HL-60 (cell line): ENCODE measurements at regions not wholly inside any gene's neighbourhood (a gene's known extent, or its start where the extent isn't known, plus 50 kb on each side); places are given as distances from the start of the nearest gene placed in this dataset.
A peak's percentile ranks its signal among the peaks of the same experiment; 100 is the strongest.
"Not testable (repeated sequence)": the region's sequence is repeated elsewhere in the genome, so short reads cannot be mapped to it uniquely, and the experiment has no call there.

ENCODE experiments used
- DNase-seq, 2 experiments: peaks; one replicate each; pipeline ENCODE4 v3.0.0-alpha.2; 2010 to 2020; ENCODE audit warnings: low read depth in 1 of 2, low spot score in 1 of 2
- H3K27ac ChIP-seq: fragments of 250-450 bp; sonication (Bioruptor Pico); replicated peaks from 2 replicates; pipeline ENCODE4 v1.5.1; 2020; ENCODE audit warnings: mild to moderate bottlenecking, moderate library complexity
- H3K27me3 ChIP-seq: fragments of 250-450 bp; sonication (Bioruptor Pico); 2 replicates; pipeline ENCODE4 v1.5.1; 2021; ENCODE audit warnings: mild to moderate bottlenecking, moderate library complexity; ENCODE audit not compliant: insufficient read depth, poor library complexity, severe bottlenecking
- H3K4me3 ChIP-seq: replicated peaks from 2 replicates; pipeline ENCODE4 v1.5.1; 2011; ENCODE audit warnings: mild to moderate bottlenecking, control low read depth, low read length; ENCODE audit not compliant: insufficient read depth
- GABPA ChIP-seq: IDR thresholded peaks from 2 replicates; pipeline ENCODE4 v1.6.1; 2012; ENCODE audit warnings: low read depth
- POLR2AphosphoS5 ChIP-seq: IDR thresholded peaks from 2 replicates; pipeline ENCODE4 v1.6.1; 2012; ENCODE audit warnings: low read depth
- REST ChIP-seq: IDR thresholded peaks from 2 replicates; pipeline ENCODE4 v1.6.1; 2012; ENCODE audit warnings: low read depth; ENCODE audit not compliant: insufficient replicate concordance
- SPI1 ChIP-seq: IDR thresholded peaks from 2 replicates; pipeline ENCODE4 v1.6.1; 2012; ENCODE audit warnings: low read depth, mild to moderate bottlenecking, borderline replicate concordance
- TF ChIP-seq, protein P1 (sequence below): IDR thresholded peaks from one replicate; pipeline ENCODE4 v1.5.1; 2011; ENCODE audit warnings: low read length, control low read depth, inconsistent platforms; ENCODE audit not compliant: insufficient read depth

- no peaks in the 10 kb centered on the region for H3K27me3 ChIP-seq
- peak overlapping the region; percentile 73 for H3K27ac ChIP-seq
- TF ChIP-seq POLR2AphosphoS5 (no peak), REST (no peak), GABPA (no peak), SPI1 (no peak)
- TF ChIP-seq, protein P1, sequence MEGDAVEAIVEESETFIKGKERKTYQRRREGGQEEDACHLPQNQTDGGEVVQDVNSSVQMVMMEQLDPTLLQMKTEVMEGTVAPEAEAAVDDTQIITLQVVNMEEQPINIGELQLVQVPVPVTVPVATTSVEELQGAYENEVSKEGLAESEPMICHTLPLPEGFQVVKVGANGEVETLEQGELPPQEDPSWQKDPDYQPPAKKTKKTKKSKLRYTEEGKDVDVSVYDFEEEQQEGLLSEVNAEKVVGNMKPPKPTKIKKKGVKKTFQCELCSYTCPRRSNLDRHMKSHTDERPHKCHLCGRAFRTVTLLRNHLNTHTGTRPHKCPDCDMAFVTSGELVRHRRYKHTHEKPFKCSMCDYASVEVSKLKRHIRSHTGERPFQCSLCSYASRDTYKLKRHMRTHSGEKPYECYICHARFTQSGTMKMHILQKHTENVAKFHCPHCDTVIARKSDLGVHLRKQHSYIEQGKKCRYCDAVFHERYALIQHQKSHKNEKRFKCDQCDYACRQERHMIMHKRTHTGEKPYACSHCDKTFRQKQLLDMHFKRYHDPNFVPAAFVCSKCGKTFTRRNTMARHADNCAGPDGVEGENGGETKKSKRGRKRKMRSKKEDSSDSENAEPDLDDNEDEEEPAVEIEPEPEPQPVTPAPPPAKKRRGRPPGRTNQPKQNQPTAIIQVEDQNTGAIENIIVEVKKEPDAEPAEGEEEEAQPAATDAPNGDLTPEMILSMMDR: no peak
- no peak overlapping the region for H3K4me3 ChIP-seq
- no peak for DNase-seq
These were observed 94.9 kb upstream of the CHD2 start for GRCh38 chr15:92805080-92805690.

DNA sequence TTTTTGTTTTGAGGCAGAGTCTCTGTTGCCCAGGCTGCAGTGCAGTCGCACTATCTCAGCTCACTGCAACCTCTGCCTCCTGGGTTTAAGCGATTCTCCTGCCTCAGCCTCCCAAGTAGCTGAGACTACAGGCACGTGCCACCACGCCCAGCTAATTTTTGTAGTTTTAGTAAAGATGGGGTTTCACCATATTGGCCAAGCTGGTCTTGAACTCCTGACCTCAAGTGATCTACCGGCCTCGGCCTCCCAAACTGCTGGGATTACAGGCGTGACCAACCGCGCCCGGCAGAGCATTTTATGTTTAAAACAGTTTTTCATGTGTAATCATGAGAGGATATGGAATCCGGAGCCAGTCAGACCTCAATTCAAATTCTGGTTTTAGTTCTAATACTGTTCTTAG is 94.0 kb upstream of the CHD2 start:
- not testable (repeated sequence) for H3K27me3 ChIP-seq, H3K27ac ChIP-seq, H3K4me3 ChIP-seq, DNase-seq

GRCh38 chr15:92806763-92807162 is 93.4 kb upstream of the CHD2 start:
- Histone ChIP-seq H3K27me3 (no peaks in the 10 kb centered on the region), H3K27ac (peak overlapping the region; percentile 97), H3K4me3 (no peak overlapping the region)
- TF ChIP-seq GABPA (no peak), SPI1 (no peak), REST (no peak), POLR2AphosphoS5 (no peak)
- TF ChIP-seq, protein P1: no peak
- no peak for DNase-seq

DNA sequence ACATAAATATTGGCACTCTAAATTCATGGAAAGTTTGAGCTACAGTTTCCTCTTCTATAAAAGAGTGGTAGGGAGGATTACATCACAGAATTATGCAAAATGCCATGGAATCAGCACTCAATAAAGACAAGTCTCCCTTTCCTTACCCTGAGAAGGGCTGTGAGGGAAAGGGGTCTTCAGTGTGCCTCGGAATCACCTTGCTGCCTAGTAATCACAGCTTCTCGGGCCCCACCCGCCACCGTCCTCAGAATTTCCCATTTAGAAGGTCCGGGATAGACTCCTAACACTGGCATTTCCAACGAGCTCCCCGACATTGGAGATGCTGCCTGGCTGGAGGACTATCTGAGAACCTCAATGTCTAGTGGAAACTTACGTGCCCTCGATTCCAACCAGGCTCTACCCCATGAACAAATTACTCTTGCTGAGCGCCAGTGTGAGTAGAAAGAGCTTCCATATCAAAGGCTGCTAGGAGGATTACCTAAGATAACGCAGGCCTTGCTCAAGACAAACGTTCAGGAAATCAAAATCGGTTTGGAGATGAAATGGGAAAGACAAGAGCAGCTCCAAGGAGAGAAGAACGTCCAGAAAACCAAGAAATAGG is 92.1 kb upstream of the CHD2 start:
- peak overlapping the region; percentile 38 for H3K4me3 ChIP-seq

More for the DNA sequence above, 92.1 kb upstream of the CHD2 start:
- DNase-seq: peak; percentile 75 to 79
- no peaks in the 10 kb centered on the region for H3K27me3 ChIP-seq
- TF ChIP-seq REST (peak; percentile 36), GABPA (no peak), SPI1 (no peak), POLR2AphosphoS5 (peak; percentile 55; the same call in 1 of the 2 replicates)
- TF ChIP-seq, protein P1: no peak
- peak overlapping the region; percentile 97 for H3K27ac ChIP-seq
